ENCODE measurements at regions not wholly inside any gene's neighbourhood (a gene's known extent, or its start where the extent isn't known, plus 50 kb on each side); places are given as distances from the start of the nearest gene placed in this dataset.

- intact Hi-C loops (cut with micrococcal nuclease; ENCODE audit: unreplicated experiment) = no loop called here
- no peaks in the 10 kb centered on the region for H4K20me1 ChIP-seq (ENCODE audit: insufficient read depth, low read length)
- no peak overlapping the region for H3K4me2 ChIP-seq (ENCODE audit: low read length)
- H3K36me3 ChIP-seq (ENCODE audit: insufficient read depth, low read length) = no peaks in the 10 kb centered on the region
- POLR2A ChIA-PET = interaction anchor here (0.9 kb wide), 1 partner anchor 8 kb away, joined by 3 read pairs; no protein-coding TSS in a partner anchor
- no peak for TF ChIP-seq EZH2phosphoT487 (IDR thresholded peaks at IDR 0.05; ENCODE audit: borderline replicate concordance, low read depth, low read length)
- no peak for DNase-seq (ENCODE audit: low spot score)
- H2AFZ ChIP-seq (ENCODE audit: low read length) = no peak overlapping the region
- no TSS peak for BruUV-seq (replicated peaks)
- H3K4me1 ChIP-seq (ENCODE audit: insufficient read depth, low read length, poor library complexity, severe bottlenecking) = no peaks in the 10 kb centered on the region
- no peaks in the 10 kb centered on the region for H3K9me2 ChIP-seq (ENCODE audit: insufficient read depth, low read length)
- H3K27ac ChIP-seq (ENCODE audit: low read depth, low read length, poor library complexity, severe bottlenecking) = no peak overlapping the region
- H3K4me3 ChIP-seq (ENCODE audit: low read depth, low read length, poor library complexity, severe bottlenecking) = no peak overlapping the region
- no peaks in the 10 kb centered on the region for H3K9me3 ChIP-seq (ENCODE audit: low read length)
- CTCF ChIA-PET (ENCODE audit: unreplicated experiment) = no interaction called here
- H3K79me2 ChIP-seq (ENCODE audit: insufficient read depth, low read depth, low read length) = no peaks in the 10 kb centered on the region
Observed at GRCh38 chr9:106419829-106420228, 443.1 kb upstream of the ZNF462 start.

GRCh38 chr9:106420511-106420944 is 442.4 kb upstream of the ZNF462 start:
- Histone ChIP-seq H3K27ac (ENCODE audit: low read depth, low read length, poor library complexity, severe bottlenecking) (no peak overlapping the region), H2AFZ (ENCODE audit: low read length) (no peak overlapping the region), H3K36me3 (ENCODE audit: insufficient read depth, low read length) (no peaks in the 10 kb centered on the region), H3K4me3 (ENCODE audit: low read depth, low read length, poor library complexity, severe bottlenecking) (no peak overlapping the region), H4K20me1 (ENCODE audit: insufficient read depth, low read length) (no peaks in the 10 kb centered on the region), H3K4me1 (ENCODE audit: insufficient read depth, low read length, poor library complexity, severe bottlenecking) (no peaks in the 10 kb centered on the region), H3K79me2 (ENCODE audit: insufficient read depth, low read depth, low read length) (no peaks in the 10 kb centered on the region), H3K9me3 (ENCODE audit: low read length) (no peaks in the 10 kb centered on the region), H3K4me2 (ENCODE audit: low read length) (no peak overlapping the region), H3K9me2 (ENCODE audit: insufficient read depth, low read length) (no peaks in the 10 kb centered on the region)
- BruUV-seq (replicated peaks) = no TSS peak
- ChIA-PET CTCF (ENCODE audit: unreplicated experiment) (no interaction called here), POLR2A (interaction anchor here (0.6 to 0.9 kb wide), 2 partner anchors 8 to 210 kb away, joined by 3 read pairs; no protein-coding TSS in a partner anchor)
- DNase-seq (ENCODE audit: low spot score) = no peak
- intact Hi-C loops (cut with micrococcal nuclease; ENCODE audit: unreplicated experiment) = no loop called here
- TF ChIP-seq CTCF (conservative IDR thresholded peaks at IDR 0.05; ENCODE audit: low read length) (no peak), EZH2phosphoT487 (IDR thresholded peaks at IDR 0.05; ENCODE audit: borderline replicate concordance, low read depth, low read length) (no peak)

- H3K79me2 ChIP-seq (ENCODE audit: insufficient read depth, low read depth, low read length) = no peaks in the 10 kb centered on the region
- no peaks in the 10 kb centered on the region for H3K36me3 ChIP-seq (ENCODE audit: insufficient read depth, low read length)
- no peak overlapping the region for H3K4me3 ChIP-seq (ENCODE audit: low read depth, low read length, poor library complexity, severe bottlenecking)
- H3K27ac ChIP-seq (ENCODE audit: low read depth, low read length, poor library complexity, severe bottlenecking) = no peak overlapping the region
- H3K9me3 ChIP-seq (ENCODE audit: low read length) = no peaks in the 10 kb centered on the region
- ChIA-PET POLR2A (no interaction called here), CTCF (ENCODE audit: unreplicated experiment) (no interaction called here)
- BruUV-seq (replicated peaks) = no TSS peak
- no peaks in the 10 kb centered on the region for H3K4me1 ChIP-seq (ENCODE audit: insufficient read depth, low read length, poor library complexity, severe bottlenecking)
- TF ChIP-seq EZH2phosphoT487 (IDR thresholded peaks at IDR 0.05; ENCODE audit: borderline replicate concordance, low read depth, low read length) (no peak), CTCF (conservative IDR thresholded peaks at IDR 0.05; ENCODE audit: low read length) (no peak)
- H3K4me2 ChIP-seq (ENCODE audit: low read length) = no peak overlapping the region
- DNase-seq (ENCODE audit: low spot score) = no peak
- H2AFZ ChIP-seq (ENCODE audit: low read length) = no peak overlapping the region
- no peaks in the 10 kb centered on the region for H3K9me2 ChIP-seq (ENCODE audit: insufficient read depth, low read length)
- intact Hi-C loops (cut with micrococcal nuclease; ENCODE audit: unreplicated experiment) = no loop called here
- no peaks in the 10 kb centered on the region for H4K20me1 ChIP-seq (ENCODE audit: insufficient read depth, low read length)
Observed at GRCh38 chr9:106421772-106422171, 441.2 kb upstream of the ZNF462 start.
